ENCODE measurements at regions not wholly inside any gene's neighbourhood (a gene's known extent, or its start where the extent isn't known, plus 50 kb on each side); places are given as distances from the start of the nearest gene placed in this dataset.

DNA sequence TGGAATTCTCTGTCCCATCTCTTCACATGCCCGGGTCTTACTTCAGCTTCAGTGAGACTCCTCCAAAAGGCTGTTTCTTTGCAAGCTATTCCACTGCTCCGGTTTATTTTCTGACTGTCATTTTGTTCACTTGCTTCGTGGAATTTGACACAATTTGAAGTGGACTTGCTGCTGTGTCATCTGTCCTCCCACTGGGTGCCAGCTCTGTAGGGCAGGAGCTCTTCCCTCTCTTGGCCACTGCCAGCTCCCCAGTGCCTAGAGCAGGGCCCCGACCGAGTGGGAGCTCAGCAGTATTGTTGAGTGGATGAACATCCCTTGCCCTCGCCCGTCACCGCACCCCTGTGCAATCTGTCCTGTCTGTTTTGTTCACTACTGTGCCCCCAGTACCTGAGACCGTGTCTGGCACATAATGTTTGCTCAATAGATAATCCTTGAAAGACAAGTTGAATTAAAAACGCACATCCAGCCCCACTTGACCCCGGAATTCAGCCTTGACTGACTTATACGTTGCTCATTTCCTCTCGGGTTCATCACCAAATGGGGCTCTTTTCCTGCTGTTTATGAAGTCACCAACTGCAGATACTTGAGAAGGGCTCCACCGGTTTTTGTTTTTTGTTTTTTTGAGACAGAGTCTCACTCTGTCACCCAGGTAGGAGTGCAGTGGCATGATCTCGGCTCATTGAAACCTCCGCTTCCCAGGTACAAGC lies 170.3 kb upstream of the KCNG1 start:
- no peak overlapping the region for H3K27ac ChIP-seq
- peaks cover 0 to 57% (median 5%) of the 10 kb centered on the region in 3 donors for H3K27me3 ChIP-seq
- TF ChIP-seq, protein P1, sequence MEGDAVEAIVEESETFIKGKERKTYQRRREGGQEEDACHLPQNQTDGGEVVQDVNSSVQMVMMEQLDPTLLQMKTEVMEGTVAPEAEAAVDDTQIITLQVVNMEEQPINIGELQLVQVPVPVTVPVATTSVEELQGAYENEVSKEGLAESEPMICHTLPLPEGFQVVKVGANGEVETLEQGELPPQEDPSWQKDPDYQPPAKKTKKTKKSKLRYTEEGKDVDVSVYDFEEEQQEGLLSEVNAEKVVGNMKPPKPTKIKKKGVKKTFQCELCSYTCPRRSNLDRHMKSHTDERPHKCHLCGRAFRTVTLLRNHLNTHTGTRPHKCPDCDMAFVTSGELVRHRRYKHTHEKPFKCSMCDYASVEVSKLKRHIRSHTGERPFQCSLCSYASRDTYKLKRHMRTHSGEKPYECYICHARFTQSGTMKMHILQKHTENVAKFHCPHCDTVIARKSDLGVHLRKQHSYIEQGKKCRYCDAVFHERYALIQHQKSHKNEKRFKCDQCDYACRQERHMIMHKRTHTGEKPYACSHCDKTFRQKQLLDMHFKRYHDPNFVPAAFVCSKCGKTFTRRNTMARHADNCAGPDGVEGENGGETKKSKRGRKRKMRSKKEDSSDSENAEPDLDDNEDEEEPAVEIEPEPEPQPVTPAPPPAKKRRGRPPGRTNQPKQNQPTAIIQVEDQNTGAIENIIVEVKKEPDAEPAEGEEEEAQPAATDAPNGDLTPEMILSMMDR (IDR thresholded peaks at IDR 0.05), result no peak
- TF ChIP-seq POLR2AphosphoS5 (IDR thresholded peaks at IDR 0.05) (no peak), EP300 (IDR thresholded peaks at IDR 0.05) (no peak), POLR2A (IDR thresholded peaks at IDR 0.05) (no peak)
- H3K36me3 ChIP-seq, result no peaks in the 10 kb centered on the region
- WGBS, 5 donors, result 70 to 78% (median 74%) methylated on average over 16 of the region's 16 CpGs
- no peaks in the 10 kb centered on the region for H3K4me1 ChIP-seq
- DNase-seq, result no peak
- H3K4me3 ChIP-seq, result no peak overlapping the region
- intact Hi-C loops (cut with DNase I; ENCODE audit: low total_unique reads), result no loop called here
- H3K9me3 ChIP-seq, result no peaks in the 10 kb centered on the region

DNA sequence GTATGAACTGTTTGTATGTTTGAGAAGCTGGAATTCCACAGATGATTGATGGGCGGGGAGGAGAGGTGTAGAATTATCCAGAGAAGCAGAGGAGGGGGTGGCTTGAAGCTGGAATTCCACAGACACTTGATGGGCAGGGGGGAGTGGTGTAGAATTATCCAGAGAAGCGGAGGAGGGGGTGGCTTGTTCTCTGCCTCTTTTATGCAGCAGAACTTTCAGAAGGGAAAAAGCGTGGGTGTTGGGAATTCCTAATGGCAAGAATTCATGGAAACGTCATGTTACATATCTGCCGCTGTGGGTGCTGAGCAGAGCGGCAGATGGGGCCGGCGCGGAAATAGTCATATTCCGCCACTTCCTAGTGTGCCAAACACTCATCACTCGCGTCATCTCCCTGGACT lies 167.9 kb upstream of the KCNG1 start:
- TF ChIP-seq, protein P1 (IDR thresholded peaks at IDR 0.05), result no peak
- TF ChIP-seq POLR2AphosphoS5 (IDR thresholded peaks at IDR 0.05), result no peak
- TF ChIP-seq POLR2A (IDR thresholded peaks at IDR 0.05), result no peak
- TF ChIP-seq EP300 (IDR thresholded peaks at IDR 0.05), result no peak
- DNase-seq, result peak in 1 of 2 donors; percentile 53
- Histone ChIP-seq H3K36me3 (no peaks in the 10 kb centered on the region), H3K27ac (no peak overlapping the region), H3K4me1 (peaks cover 0 to 6% (median 0%) of the 10 kb centered on the region in 4 donors), H3K27me3 (peaks cover 0 to 46% (median 0%) of the 10 kb centered on the region in 3 donors), H3K9me3 (no peaks in the 10 kb centered on the region), H3K4me3 (no peak overlapping the region)
- WGBS, 5 donors, result 69 to 81% (median 76%) methylated on average over 12 of the region's 12 CpGs
- intact Hi-C loops (cut with DNase I; ENCODE audit: low total_unique reads), result no loop called here

DNA sequence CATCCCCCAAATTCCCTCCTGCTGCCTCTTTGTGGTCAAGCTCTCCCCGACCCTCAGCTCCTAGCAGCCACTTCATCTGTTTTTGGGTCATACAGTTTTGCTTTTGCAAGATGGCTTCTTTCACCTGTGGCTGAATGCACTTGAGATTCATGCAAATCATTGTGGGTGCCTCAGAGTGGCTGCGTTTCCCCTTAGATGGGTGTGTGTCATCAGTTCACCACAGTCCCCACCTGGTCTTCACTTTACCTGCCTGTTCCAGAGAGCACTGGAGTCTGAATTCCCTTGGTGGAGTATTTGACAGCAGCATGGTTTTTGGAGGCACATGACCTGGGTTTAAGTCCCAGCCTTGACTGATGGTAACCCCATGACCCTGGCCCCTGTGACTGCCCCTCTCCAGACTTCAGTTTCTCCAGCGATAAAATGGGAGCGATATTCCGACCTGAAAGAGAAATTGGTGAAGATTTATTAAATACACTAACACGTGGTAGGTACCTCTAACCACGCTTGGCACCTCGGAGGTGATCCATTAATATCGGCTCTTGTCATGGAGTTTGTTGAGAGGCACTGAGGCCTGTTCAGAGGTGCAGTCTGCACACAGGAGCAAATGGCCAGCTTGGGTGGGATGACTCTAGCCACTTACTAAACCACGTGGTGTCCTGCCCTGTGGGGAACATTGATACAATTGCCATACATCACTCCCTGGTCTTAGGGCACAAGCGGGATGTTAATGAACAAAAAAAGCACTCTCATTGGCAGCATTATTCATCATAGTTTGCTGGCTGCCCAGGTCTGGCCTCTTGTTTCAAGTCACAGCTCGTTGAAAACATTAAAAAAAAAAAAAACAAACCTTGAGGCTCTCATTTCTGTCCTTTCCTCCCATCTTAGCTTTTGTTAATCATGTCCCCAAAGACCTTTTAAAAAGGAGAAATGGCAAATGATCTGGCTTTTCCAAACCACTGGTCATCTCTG lies 167.2 kb upstream of the KCNG1 start:
- no peak for TF ChIP-seq POLR2AphosphoS5 (IDR thresholded peaks at IDR 0.05)
- TF ChIP-seq POLR2A (IDR thresholded peaks at IDR 0.05), result no peak
- no peak for TF ChIP-seq EP300 (IDR thresholded peaks at IDR 0.05)
- TF ChIP-seq, protein P1 (IDR thresholded peaks at IDR 0.05), result no peak
- intact Hi-C loops (cut with DNase I; ENCODE audit: low total_unique reads), result no loop called here
- H3K36me3 ChIP-seq, result no peaks in the 10 kb centered on the region
- peaks cover 0 to 6% (median 0%) of the 10 kb centered on the region in 4 donors for H3K4me1 ChIP-seq
- no peaks in the 10 kb centered on the region for H3K9me3 ChIP-seq
- no peak overlapping the region for H3K4me3 ChIP-seq
- H3K27ac ChIP-seq, result no peak overlapping the region
- WGBS, 5 donors, result 61 to 68% (median 64%) methylated on average over 11 to 12 of the region's 12 CpGs
- peaks cover 0 to 41% (median 0%) of the 10 kb centered on the region in 3 donors for H3K27me3 ChIP-seq
- no peak for DNase-seq

DNA sequence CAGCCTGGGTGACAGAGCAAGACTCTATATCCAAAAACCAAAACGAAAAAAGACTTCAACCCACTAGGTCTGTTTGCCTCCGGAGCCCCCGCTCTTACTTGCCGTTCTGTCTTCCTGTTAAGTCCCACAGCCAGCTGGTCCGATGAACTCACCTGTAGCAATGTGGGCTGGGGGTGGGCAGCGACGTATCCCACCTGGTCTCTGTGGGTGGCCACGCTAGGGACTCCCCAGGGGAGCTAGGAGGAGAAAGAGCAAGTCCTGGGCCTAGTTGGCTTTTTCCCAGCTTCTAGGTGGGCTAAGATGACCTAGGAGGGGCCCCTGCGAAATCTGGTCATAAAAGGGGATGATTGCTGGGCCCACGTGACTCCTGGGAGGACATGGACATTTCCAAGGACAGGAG lies 166.0 kb upstream of the KCNG1 start:
- WGBS, 5 donors, result 71 to 83% (median 77%) methylated on average over 10 of the region's 10 CpGs
- Histone ChIP-seq H3K4me1 (peaks cover 0 to 6% (median 0%) of the 10 kb centered on the region in 4 donors), H3K27ac (no peak overlapping the region), H3K4me3 (no peak overlapping the region), H3K27me3 (peaks cover 0 to 35% (median 0%) of the 10 kb centered on the region in 3 donors), H3K36me3 (no peaks in the 10 kb centered on the region), H3K9me3 (no peaks in the 10 kb centered on the region)
- intact Hi-C loops (cut with DNase I; ENCODE audit: low total_unique reads), result no loop called here
- TF ChIP-seq EP300 (IDR thresholded peaks at IDR 0.05) (no peak), POLR2AphosphoS5 (IDR thresholded peaks at IDR 0.05) (no peak), POLR2A (IDR thresholded peaks at IDR 0.05) (no peak)
- TF ChIP-seq, protein P1 (IDR thresholded peaks at IDR 0.05), result no peak
- no peak for DNase-seq

Measured in stomach (tissue), 8 donors.